ENCODE measurements at regions not wholly inside any gene's neighbourhood (a gene's known extent, or its start where the extent isn't known, plus 50 kb on each side); places are given as distances from the start of the nearest gene placed in this dataset.
"Not testable (repeated sequence)": the region's sequence is repeated elsewhere in the genome, so short reads cannot be mapped to it uniquely, and the experiment has no call there.

GRCh38 chr18:47411159-47411558 is 159.7 kb upstream of the SKOR2 start:
- DNase-seq (ENCODE audit: low read depth in 3 of 3) = no peak

GRCh38 chr18:47410139-47410538 is 158.7 kb upstream of the SKOR2 start:
- DNase-seq (ENCODE audit: low read depth in 3 of 3) = no peak

- DNase-seq (ENCODE audit: low read depth in 3 of 3) = no peak
Measured at GRCh38 chr18:47409519-47409918, 158.1 kb upstream of the SKOR2 start.

- DNase-seq (ENCODE audit: low read depth in 3 of 3) = no peak
Measured at GRCh38 chr18:47407736-47408135, 156.3 kb upstream of the SKOR2 start.

GRCh38 chr18:47404845-47405244 is 153.4 kb upstream of the SKOR2 start:
- DNase-seq (ENCODE audit: low read depth in 3 of 3) = no peak

GRCh38 chr18:47403949-47404348 is 152.5 kb upstream of the SKOR2 start:
- DNase-seq (ENCODE audit: low read depth in 3 of 3) = no peak

- DNase-seq (ENCODE audit: low read depth in 3 of 3) = no peak
Measured at GRCh38 chr18:47403317-47403716, 151.9 kb upstream of the SKOR2 start.

GRCh38 chr18:47399475-47399874 is 148.0 kb upstream of the SKOR2 start:
- DNase-seq (ENCODE audit: low read depth in 3 of 3) = no peak

GRCh38 chr18:47397671-47398319 is 146.3 kb upstream of the SKOR2 start:
- DNase-seq (ENCODE audit: low read depth in 3 of 3) = no peak

- DNase-seq (ENCODE audit: low read depth in 3 of 3) = no peak
Measured at GRCh38 chr18:47391665-47392064, 140.2 kb upstream of the SKOR2 start.

- DNase-seq (ENCODE audit: low read depth in 3 of 3) = no peak
Measured at GRCh38 chr18:47390410-47391024, 139.1 kb upstream of the SKOR2 start.

- no peak for DNase-seq (ENCODE audit: low read depth in 3 of 3)
Measured at GRCh38 chr18:47389210-47389609, 137.8 kb upstream of the SKOR2 start.

GRCh38 chr18:47387864-47388263 is 136.4 kb upstream of the SKOR2 start:
- DNase-seq (ENCODE audit: low read depth in 3 of 3) = no peak

GRCh38 chr18:47383729-47384128 is 132.3 kb upstream of the SKOR2 start:
- no peak for DNase-seq (ENCODE audit: low read depth in 3 of 3)

- no peak for DNase-seq (ENCODE audit: low read depth in 3 of 3)
Measured at GRCh38 chr18:47381975-47382570, 130.6 kb upstream of the SKOR2 start.

GRCh38 chr18:47380153-47380552 is 128.7 kb upstream of the SKOR2 start:
- no peak for DNase-seq (ENCODE audit: low read depth in 3 of 3)

GRCh38 chr18:47373465-47373864 is 122.0 kb upstream of the SKOR2 start:
- DNase-seq (ENCODE audit: low read depth in 3 of 3) = no peak

- DNase-seq (ENCODE audit: low read depth in 3 of 3) = no peak
Measured at GRCh38 chr18:47370052-47370451, 118.6 kb upstream of the SKOR2 start.

GRCh38 chr18:47354061-47354460 is 102.6 kb upstream of the SKOR2 start:
- not testable (repeated sequence) for DNase-seq (ENCODE audit: low read depth in 3 of 3)

GRCh38 chr18:47346016-47346415 is 94.6 kb upstream of the SKOR2 start:
- DNase-seq (ENCODE audit: low read depth in 3 of 3) = no peak

- no peak for DNase-seq (ENCODE audit: low read depth in 3 of 3)
Measured at GRCh38 chr18:47345291-47345690, 93.8 kb upstream of the SKOR2 start.

GRCh38 chr18:47343291-47343690 is 91.8 kb upstream of the SKOR2 start:
- no peak for DNase-seq (ENCODE audit: low read depth in 3 of 3)

- no peak for DNase-seq (ENCODE audit: low read depth in 3 of 3)
Measured at GRCh38 chr18:47342566-47342965, 91.1 kb upstream of the SKOR2 start.

Measured in stimulated activated CD4-positive, alpha-beta T cell treated with anti-CD3 and anti-CD28 coated beads, TNF-alpha, amount 100 ng/mL, for 24 hours (primary cell).